GM21717 (cell line): ENCODE measurements at regions not wholly inside any gene's neighbourhood (a gene's known extent, or its start where the extent isn't known, plus 50 kb on each side); places are given as distances from the start of the nearest gene placed in this dataset.

Experiments used
- ATAC-seq: cut with Tn5 transposase; IDR thresholded peaks from one replicate; pipeline ENCODE4 v1.9.1; 2021; ENCODE audit warnings: mild to moderate bottlenecking, moderate library complexity; ENCODE audit not compliant: unreplicated experiment

DNA sequence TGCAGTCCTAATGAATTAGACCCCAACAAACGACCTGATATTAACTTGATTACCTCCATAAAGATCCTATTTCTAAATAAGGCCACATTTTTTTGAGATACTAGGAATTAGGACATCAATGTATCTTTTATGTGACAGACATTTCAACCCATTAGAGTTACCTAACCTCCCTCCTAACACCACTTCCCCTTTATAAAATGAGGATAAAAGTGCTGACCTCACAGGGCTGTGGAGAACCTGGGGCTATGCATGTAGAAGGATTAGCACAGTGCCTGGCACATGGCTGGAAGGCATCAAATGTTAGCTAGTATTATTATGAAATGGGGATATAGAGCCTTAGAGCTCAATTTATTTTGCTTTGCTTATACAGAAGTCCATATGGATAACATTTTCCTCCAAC, 53.5 kb upstream of the LRRN1 start:
- no peak for ATAC-seq

GRCh38 chr3:3744826-3745225, 54.4 kb upstream of the LRRN1 start:
- ATAC-seq, result peak; percentile 62

DNA sequence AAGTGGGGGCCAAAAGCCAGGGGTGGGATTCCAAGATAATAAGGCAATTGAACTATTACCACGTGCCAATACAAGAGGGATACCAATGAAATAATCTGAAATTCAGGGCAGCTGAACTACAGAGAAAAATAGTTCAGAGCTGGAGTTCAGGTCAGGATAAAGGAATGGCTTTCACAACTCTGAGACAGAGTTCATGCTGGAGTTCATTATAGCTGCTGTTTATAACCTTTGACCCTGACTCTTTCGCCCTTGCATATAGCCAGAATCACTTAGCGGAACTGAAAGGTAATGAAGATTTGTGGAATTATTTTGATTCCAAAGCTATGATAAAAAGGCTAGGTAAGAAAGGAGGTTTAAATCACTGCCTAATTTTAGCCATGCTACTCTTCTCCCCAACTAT, 55.5 kb upstream of the LRRN1 start:
- no peak for ATAC-seq

DNA sequence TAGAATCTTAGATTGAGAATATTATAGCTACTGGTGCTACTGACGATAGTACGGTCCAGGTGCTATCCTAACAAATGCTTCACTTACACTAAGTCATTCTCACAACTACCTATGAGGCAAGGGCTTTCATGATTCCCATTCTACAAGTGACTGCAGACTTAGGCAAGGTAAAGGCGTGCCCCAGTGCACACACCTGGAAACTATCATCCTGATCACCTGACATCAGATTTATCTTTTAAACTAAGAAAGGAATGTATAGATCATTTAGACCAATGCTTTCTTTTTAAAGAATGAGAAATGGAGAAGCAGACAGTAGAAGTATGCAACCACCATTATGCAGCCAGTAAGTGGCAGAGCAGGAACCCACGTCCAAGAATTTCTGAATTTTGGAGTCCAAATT, 59.2 kb upstream of the LRRN1 start:
- no peak for ATAC-seq

GRCh38 chr3:3739330-3740060, 59.7 kb upstream of the LRRN1 start:
- no peak for ATAC-seq

DNA sequence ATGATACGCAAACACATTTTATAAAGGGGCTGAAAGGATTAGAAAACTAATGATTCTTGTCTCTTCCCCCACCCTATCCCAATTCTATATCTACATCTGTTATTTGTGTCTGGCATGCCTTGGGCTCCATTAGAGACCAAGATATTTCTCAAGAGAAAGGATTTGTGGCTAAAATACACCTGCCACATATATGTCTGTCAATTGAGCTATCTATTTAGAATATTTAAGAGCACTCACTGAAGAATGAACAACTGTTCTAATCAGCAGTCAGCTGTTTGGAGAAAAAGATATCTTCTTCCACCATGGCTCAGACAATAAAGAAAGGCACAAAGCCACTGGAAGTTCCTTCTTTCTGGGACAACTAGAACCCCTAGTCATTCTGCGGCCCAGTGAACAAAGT, 61.7 kb upstream of the LRRN1 start:
- no peak for ATAC-seq

- no peak for ATAC-seq
These were observed 63.3 kb upstream of the LRRN1 start for GRCh38 chr3:3735919-3736318.

DNA sequence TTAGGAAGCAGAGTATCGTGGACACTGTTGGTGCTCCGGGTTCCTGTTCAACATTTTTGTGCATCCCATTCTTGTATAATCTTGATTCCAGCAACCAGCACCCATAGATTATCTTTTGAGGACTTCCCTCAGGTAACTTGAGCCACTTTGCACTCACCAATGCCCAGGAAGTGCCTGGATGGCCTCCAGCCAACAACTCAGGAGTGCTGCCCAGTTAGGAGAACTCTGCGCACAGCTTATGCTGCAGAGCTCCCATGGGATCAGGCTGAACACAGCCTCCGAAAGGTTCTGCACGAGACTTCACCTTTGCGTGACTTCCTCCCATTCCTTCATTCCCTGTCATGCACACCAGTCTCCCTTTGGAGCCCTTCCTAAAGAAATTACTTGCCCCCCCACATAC, 64.3 kb upstream of the LRRN1 start:
- ATAC-seq, result no peak

DNA sequence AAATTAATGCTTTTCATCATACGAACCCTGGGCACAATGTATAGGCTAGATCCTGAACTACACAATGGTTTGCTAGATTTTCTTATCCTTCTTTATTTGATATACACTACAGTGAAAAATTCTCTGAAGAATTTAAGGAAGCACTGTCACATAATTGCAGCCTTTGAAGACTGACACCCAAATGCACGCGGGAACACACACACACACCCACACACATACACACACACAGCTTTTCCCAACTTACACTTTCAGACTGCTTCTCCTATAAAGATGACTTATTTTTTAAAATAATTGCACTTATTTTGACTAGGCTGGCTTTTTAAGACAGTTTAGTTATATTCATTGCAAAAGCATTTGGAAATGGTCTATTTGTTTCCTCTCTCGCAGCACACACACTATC, 70.0 kb upstream of the LRRN1 start:
- no peak for ATAC-seq

- ATAC-seq, result no peak
These were observed 72.7 kb upstream of the LRRN1 start for GRCh38 chr3:3726549-3726948.

- ATAC-seq, result no peak
These were observed 84.7 kb upstream of the LRRN1 start for GRCh38 chr3:3714572-3714971.

GRCh38 chr3:3712971-3713370, 86.3 kb upstream of the LRRN1 start:
- ATAC-seq, result no peak

DNA sequence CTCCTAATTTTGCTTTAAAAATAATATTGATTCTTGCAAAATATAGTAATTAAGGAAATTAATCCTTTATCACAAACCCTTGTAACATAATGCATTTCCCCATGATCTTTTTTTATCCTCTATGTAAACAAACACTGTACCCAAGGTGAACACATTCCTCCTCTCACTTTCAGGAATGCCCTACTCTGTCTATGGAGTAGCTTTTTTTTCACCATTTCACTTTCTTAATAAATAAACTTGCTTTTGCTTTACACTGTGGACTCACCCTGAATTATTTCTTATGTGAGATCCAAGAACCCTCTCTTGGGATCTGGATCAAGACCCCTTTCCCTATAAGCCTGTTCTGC, 90.5 kb upstream of the LRRN1 start:
- ATAC-seq, result no peak

- ATAC-seq, result no peak
These were observed 91.1 kb upstream of the LRRN1 start for GRCh38 chr3:3707858-3708768.

GRCh38 chr3:3705090-3705775, 94.0 kb upstream of the LRRN1 start:
- ATAC-seq, result no peak

DNA sequence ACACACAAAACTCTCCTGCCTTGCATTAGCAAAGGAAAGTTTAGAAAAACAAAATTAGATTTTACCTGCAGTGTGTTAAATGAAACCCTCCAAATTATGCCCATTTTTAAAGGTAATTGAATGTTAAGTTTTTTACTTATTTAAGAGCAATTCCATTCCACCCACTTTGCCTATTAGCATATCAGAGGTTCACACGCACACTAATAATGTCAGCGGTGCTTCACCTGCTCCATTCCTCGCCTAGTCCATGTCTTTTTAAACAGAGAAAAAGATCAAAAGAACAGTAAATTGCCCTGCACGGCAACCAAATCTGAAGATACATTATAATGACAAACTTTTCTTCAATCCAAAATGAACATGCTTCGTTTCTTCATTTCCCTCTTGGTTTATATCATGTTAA, 97.3 kb upstream of the LRRN1 start:
- no peak for ATAC-seq

DNA sequence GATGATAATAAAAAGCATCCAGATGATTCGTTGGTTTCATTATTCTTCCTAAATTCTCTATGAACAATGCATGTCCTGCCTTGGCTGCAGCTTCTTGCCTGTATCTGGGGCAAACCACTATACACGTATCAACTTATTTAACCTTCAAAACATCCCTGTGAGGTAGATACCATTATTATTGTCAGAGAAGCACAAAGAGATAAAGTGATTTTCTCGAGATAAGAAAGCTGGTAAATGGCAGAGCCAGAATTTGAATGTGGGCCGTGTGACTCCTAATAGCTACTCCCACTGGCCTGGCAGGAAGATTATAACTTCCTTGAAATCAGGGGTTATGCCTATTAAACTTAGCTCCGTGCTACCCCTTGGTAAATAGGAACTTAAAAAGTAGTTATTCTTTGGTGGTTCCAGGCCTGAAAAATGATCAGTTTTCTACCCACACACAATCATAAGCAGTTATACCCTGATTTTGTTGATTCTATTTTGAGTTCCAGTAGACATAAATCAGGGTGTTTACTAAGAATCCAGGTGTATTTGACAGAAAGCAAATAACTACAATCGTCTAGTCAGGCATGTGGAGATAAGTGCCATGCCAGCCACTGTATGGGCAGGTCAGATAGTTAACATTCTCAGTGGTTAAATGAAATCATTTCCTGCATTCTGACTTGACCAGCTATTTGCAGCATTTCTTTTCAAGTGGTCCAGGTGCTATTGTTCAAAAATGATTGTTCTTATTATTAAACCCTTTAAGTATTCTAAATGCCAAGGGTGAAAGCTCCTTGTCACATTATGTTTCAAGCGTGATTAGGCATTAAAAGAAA, 99.2 kb upstream of the LRRN1 start:
- no peak for ATAC-seq

DNA sequence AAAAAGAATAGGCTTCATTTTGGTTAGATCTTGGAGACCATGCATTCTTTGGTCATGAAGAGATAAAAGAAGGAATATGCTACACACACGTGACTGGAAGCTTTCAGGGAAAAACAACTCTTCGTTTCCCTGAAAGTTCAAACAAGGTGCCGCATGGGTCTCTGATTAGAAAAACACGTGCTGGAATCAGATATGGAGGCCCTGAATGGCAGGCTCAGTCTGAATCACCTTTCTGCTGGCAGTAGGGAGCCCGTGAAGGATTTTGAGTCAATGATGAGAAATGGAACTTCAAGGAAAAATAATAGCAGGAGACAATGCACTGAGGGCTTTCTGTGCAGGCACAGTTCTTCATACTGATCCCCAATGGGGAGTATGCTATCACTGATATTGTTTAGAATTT, 99.8 kb upstream of the LRRN1 start:
- ATAC-seq, result no peak

DNA sequence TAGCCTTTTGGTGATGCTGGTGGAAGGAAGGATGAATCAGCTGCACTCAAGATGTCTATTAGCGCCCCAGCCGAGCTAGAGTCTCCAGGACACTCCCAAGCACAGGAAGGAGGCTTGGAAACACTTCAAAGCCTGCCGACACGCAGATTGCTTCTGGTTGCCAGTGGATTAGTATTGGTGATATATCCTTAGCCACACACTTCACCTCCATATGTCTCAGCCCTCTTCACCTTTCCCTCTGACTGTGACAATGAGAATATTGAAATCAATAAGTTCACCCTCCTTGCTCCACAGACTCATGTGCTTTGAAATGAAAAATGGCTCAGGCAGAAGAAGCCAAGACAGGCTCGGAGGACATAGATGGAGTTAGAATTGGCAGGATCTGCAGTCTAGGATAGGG, 102.9 kb upstream of the LRRN1 start:
- ATAC-seq, result no peak

GRCh38 chr3:3693593-3693992, 105.6 kb upstream of the LRRN1 start:
- ATAC-seq, result no peak
